CD4-positive, alpha-beta T cell (primary cell): ENCODE measurements at regions not wholly inside any gene's neighbourhood (a gene's known extent, or its start where the extent isn't known, plus 50 kb on each side); places are given as distances from the start of the nearest gene placed in this dataset.

Experiments
- ATAC-seq: fragments of 200-7000 bp; cut with Tn5 transposase; one replicate; pipeline ENCODE4 v1.10.0; 2022; ENCODE audit warnings: mild to moderate bottlenecking; ENCODE audit not compliant: poor library complexity
- CTCF ChIA-PET: fragments of 350-600 bp; sonication (Branson Sonifier 250); formaldehyde crosslinking; loops from one replicate; lab custom pipeline; 2021; ENCODE audit warnings: antibody characterized with exemption, inconsistent platforms; lab: Charles Lee
- POLR2A ChIA-PET: fragments of 350-600 bp; sonication (Branson Sonifier 250); formaldehyde crosslinking; loops from one replicate; lab custom pipeline; 2021; ENCODE audit warnings: antibody characterized with exemption, inconsistent platforms; lab: Charles Lee
- DNase-seq, 14 experiments: peaks; one replicate each; pipeline ENCODE4 v3.0.0-alpha.2; 2013 to 2020; ENCODE audit warnings: mixed read lengths in 2 of 14
- H3K27ac ChIP-seq, 2 donors: one replicate each; pipeline versions ENCODE4 v1.5.1 to v1.7.0; 2013; ENCODE audit warnings: low read length in 2 of 2, low read depth in 1 of 2, mild to moderate bottlenecking in 1 of 2
- H3K27me3 ChIP-seq, 2 experiments: 1 replicate in 1 of 2; 2 replicates in 1 of 2; pipeline versions ENCODE4 v1.6.1 to v1.7.0; 2013; ENCODE audit warnings: low read length in 2 of 2, control low read depth in 1 of 2, mild to moderate bottlenecking in 1 of 2, moderate library complexity in 1 of 2; ENCODE audit not compliant: insufficient read depth in 2 of 2, control insufficient read depth in 1 of 2
- H3K36me3 ChIP-seq: one replicate; pipeline ENCODE4 v1.6.1; 2013; ENCODE audit warnings: low read length, control low read depth; ENCODE audit not compliant: insufficient read depth
- H3K4me1 ChIP-seq: one replicate; pipeline ENCODE4 v1.6.1; 2013; ENCODE audit warnings: low read length, control low read depth; ENCODE audit not compliant: insufficient read depth
- H3K4me3 ChIP-seq: one replicate; pipeline ENCODE4 v1.5.1; 2013; ENCODE audit warnings: mild to moderate bottlenecking, low read length, moderate library complexity
- H3K9me3 ChIP-seq, 2 experiments: 1 replicate in 1 of 2; 2 replicates in 1 of 2; pipeline versions ENCODE4 v1.6.1 to v1.7.0; 2013; ENCODE audit warnings: low read length in 2 of 2, mild to moderate bottlenecking in 2 of 2, control low read depth in 1 of 2, moderate library complexity in 1 of 2; ENCODE audit not compliant: control insufficient read depth in 1 of 2, insufficient read depth in 1 of 2
- H3K27ac Mint-ChIP-seq: one replicate; pipeline ENCODE4 v1.8.0; 2020; ENCODE audit warnings: mixed read lengths
- H3K27me3 Mint-ChIP-seq: one replicate; pipeline ENCODE4 v1.8.0; 2021; ENCODE audit warnings: mixed read lengths
- H3K36me3 Mint-ChIP-seq: one replicate; pipeline ENCODE4 v1.8.0; 2021; ENCODE audit warnings: low read depth, mixed read lengths
- H3K4me1 Mint-ChIP-seq: one replicate; pipeline ENCODE4 v1.8.0; 2021; ENCODE audit warnings: low read depth, mixed read lengths
- H3K4me3 Mint-ChIP-seq: one replicate; pipeline ENCODE4 v1.8.0; 2020; ENCODE audit warnings: mild to moderate bottlenecking, mixed read lengths
- H3K9me3 Mint-ChIP-seq: one replicate; pipeline ENCODE4 v1.8.0; 2020; ENCODE audit warnings: mixed read lengths
- CTCF ChIP-seq: fragments of 200-600 bp; IDR thresholded peaks from one replicate; pipeline ENCODE4 v1.8.0; 2022; ENCODE audit warnings: antibody characterized with exemption, mild to moderate bottlenecking
- intact Hi-C, 2 experiments: fragments of 100-400 bp; cut with DNase I in 1 of 2; cut with micrococcal nuclease in 1 of 2; formaldehyde crosslinking; loops; one replicate each; pipeline versions ENCODE4 v1.15.1 to v1.9.0; 2023 to 2025; cut with DNase I, micrococcal nuclease

- intact Hi-C loops: no loop called here
- H3K36me3 Mint-ChIP-seq: no peaks in the 10 kb centered on the region
- no peaks in the 10 kb centered on the region for H3K4me1 ChIP-seq
- ChIA-PET CTCF (interaction anchor here (0.7 kb wide), 1 partner anchor 14 kb away, joined by 4 read pairs; no protein-coding TSS in a partner anchor), POLR2A (no interaction called here)
- no peaks in the 10 kb centered on the region for H3K27me3 Mint-ChIP-seq
- peaks cover 0 to 4% of the 10 kb centered on the region in 2 experiments for H3K9me3 ChIP-seq
- DNase-seq: no peak
- H3K36me3 ChIP-seq: no peaks in the 10 kb centered on the region
- peaks cover 5% of the 10 kb centered on the region for H3K4me1 Mint-ChIP-seq
- no peak overlapping the region for H3K27ac Mint-ChIP-seq
- no peaks in the 10 kb centered on the region for H3K27me3 ChIP-seq
- no peak for ATAC-seq
- no peak overlapping the region for H3K4me3 Mint-ChIP-seq
- TF ChIP-seq CTCF: no peak
- no peak overlapping the region for H3K4me3 ChIP-seq
- H3K27ac ChIP-seq: no peak overlapping the region
- peaks cover 6% of the 10 kb centered on the region for H3K9me3 Mint-ChIP-seq
Measured at GRCh38 chr6:147065786-147066185, 138.4 kb upstream of the STXBP5 start.

- Histone ChIP-seq H3K27me3 (no peaks in the 10 kb centered on the region), H3K9me3 (peaks cover 0 to 4% of the 10 kb centered on the region in 2 experiments), H3K4me3 (no peak overlapping the region), H3K4me1 (no peaks in the 10 kb centered on the region), H3K36me3 (no peaks in the 10 kb centered on the region), H3K27ac (no peak overlapping the region)
- Mint-ChIP-seq H3K27ac (no peak overlapping the region), H3K4me1 (peaks cover 5% of the 10 kb centered on the region), H3K9me3 (peaks cover 6% of the 10 kb centered on the region), H3K36me3 (no peaks in the 10 kb centered on the region), H3K27me3 (no peaks in the 10 kb centered on the region), H3K4me3 (no peak overlapping the region)
- no peak for TF ChIP-seq CTCF
- intact Hi-C loops: no loop called here
- DNase-seq: no peak
- ChIA-PET POLR2A (no interaction called here), CTCF (no interaction called here)
- ATAC-seq: no peak
Measured at GRCh38 chr6:147067184-147067583, 137.0 kb upstream of the STXBP5 start.

GRCh38 chr6:147071776-147072175, 132.4 kb upstream of the STXBP5 start:
- Histone ChIP-seq H3K36me3 (no peaks in the 10 kb centered on the region), H3K4me3 (no peak overlapping the region), H3K4me1 (no peaks in the 10 kb centered on the region), H3K27me3 (no peaks in the 10 kb centered on the region), H3K9me3 (peaks cover 0 to 4% of the 10 kb centered on the region in 2 experiments), H3K27ac (no peak overlapping the region)
- DNase-seq (no peak), ATAC-seq (no peak)
- peaks cover 6% of the 10 kb centered on the region for H3K9me3 Mint-ChIP-seq
- no peak overlapping the region for H3K27ac Mint-ChIP-seq
- H3K4me1 Mint-ChIP-seq: no peaks in the 10 kb centered on the region
- no peak overlapping the region for H3K4me3 Mint-ChIP-seq
- TF ChIP-seq CTCF: no peak
- ChIA-PET CTCF (no interaction called here), POLR2A (no interaction called here)
- no peaks in the 10 kb centered on the region for H3K36me3 Mint-ChIP-seq
- H3K27me3 Mint-ChIP-seq: no peaks in the 10 kb centered on the region
- intact Hi-C loops: no loop called here
